ENCODE measurements at regions not wholly inside any gene's neighbourhood (a gene's known extent, or its start where the extent isn't known, plus 50 kb on each side); places are given as distances from the start of the nearest gene placed in this dataset.

- TF ChIP-seq, protein P1, sequence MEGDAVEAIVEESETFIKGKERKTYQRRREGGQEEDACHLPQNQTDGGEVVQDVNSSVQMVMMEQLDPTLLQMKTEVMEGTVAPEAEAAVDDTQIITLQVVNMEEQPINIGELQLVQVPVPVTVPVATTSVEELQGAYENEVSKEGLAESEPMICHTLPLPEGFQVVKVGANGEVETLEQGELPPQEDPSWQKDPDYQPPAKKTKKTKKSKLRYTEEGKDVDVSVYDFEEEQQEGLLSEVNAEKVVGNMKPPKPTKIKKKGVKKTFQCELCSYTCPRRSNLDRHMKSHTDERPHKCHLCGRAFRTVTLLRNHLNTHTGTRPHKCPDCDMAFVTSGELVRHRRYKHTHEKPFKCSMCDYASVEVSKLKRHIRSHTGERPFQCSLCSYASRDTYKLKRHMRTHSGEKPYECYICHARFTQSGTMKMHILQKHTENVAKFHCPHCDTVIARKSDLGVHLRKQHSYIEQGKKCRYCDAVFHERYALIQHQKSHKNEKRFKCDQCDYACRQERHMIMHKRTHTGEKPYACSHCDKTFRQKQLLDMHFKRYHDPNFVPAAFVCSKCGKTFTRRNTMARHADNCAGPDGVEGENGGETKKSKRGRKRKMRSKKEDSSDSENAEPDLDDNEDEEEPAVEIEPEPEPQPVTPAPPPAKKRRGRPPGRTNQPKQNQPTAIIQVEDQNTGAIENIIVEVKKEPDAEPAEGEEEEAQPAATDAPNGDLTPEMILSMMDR (IDR thresholded peaks at IDR 0.05) = no peak
- TF ChIP-seq EP300 (IDR thresholded peaks at IDR 0.05) = no peak
Observed at GRCh38 chr2:59019566-59020159, 778.5 kb upstream of the FANCL start.
